Vagina (tissue), 2 donors: ENCODE measurements at regions not wholly inside any gene's neighbourhood (a gene's known extent, or its start where the extent isn't known, plus 50 kb on each side); places are given as distances from the start of the nearest gene placed in this dataset.

Source experiments
- POLR2A ChIP-seq, 2 donors: fragments of 450-650 bp; IDR thresholded peaks; one replicate each; pipeline ENCODE4 v1.6.1; 2017; ENCODE audit warnings: antibody characterized with exemption in 2 of 2, mild to moderate bottlenecking in 2 of 2, moderate library complexity in 2 of 2
- POLR2AphosphoS5 ChIP-seq, 2 donors: sonication (generic); formaldehyde crosslinking; IDR thresholded peaks; one replicate each; pipeline ENCODE4 v1.9.0; 2017; ENCODE audit warnings: antibody characterized with exemption in 2 of 2, mild to moderate bottlenecking in 2 of 2, low read depth in 1 of 2; ENCODE audit not compliant: insufficient read depth in 1 of 2
- TF ChIP-seq, protein P1 (sequence below), 3 experiments: fragments of 450-650 bp in 2 of 3; fragments of 200-600 bp in 1 of 3; sonication (generic) in 1 of 3; IDR thresholded peaks; one replicate each; pipeline ENCODE4 v1.5.1; 2017 to 2019; ENCODE audit warnings: antibody characterized with exemption in 3 of 3, mild to moderate bottlenecking in 2 of 3, moderate library complexity in 2 of 3

DNA sequence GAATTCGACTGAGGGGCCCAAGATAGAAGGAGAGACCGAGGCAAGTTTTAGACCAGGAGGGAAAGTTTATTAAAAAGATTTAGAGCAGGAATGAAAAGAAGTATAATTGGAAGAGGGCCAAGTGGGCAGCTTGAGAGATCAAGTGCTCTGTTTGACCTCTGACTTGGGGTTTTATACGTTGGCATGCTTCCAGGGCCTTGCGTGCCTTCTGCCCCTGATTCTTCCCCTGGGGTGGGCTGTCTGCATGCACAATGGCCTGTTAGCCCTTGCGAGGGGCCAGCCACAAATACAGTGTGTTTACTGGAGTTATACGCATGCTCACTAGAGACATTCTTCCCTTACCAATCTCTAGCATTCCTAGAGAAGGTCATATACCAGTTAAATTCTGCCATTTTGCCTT lies 70.7 kb upstream of the LARS2 start:
- TF ChIP-seq, protein P1, sequence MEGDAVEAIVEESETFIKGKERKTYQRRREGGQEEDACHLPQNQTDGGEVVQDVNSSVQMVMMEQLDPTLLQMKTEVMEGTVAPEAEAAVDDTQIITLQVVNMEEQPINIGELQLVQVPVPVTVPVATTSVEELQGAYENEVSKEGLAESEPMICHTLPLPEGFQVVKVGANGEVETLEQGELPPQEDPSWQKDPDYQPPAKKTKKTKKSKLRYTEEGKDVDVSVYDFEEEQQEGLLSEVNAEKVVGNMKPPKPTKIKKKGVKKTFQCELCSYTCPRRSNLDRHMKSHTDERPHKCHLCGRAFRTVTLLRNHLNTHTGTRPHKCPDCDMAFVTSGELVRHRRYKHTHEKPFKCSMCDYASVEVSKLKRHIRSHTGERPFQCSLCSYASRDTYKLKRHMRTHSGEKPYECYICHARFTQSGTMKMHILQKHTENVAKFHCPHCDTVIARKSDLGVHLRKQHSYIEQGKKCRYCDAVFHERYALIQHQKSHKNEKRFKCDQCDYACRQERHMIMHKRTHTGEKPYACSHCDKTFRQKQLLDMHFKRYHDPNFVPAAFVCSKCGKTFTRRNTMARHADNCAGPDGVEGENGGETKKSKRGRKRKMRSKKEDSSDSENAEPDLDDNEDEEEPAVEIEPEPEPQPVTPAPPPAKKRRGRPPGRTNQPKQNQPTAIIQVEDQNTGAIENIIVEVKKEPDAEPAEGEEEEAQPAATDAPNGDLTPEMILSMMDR (IDR thresholded peaks at IDR 0.05), result no peak
- TF ChIP-seq POLR2A (IDR thresholded peaks at IDR 0.05), result no peak
- no peak for TF ChIP-seq POLR2AphosphoS5 (IDR thresholded peaks at IDR 0.05; ENCODE audit: insufficient read depth in 1 of 2, low read depth in 1 of 2)
